LHCN-M2 (cell line): ENCODE measurements at regions not wholly inside any gene's neighbourhood (a gene's known extent, or its start where the extent isn't known, plus 50 kb on each side); places are given as distances from the start of the nearest gene placed in this dataset.
A peak's percentile ranks its signal among the peaks of the same experiment; 100 is the strongest.

Experiments
- DNase-seq: peaks from one replicate; pipeline ENCODE4 v3.0.0-alpha.2; 2012; ENCODE audit warnings: low read depth

- DNase-seq: no peak
Observed at GRCh38 chr7:34275624-34276023, 370.3 kb downstream of the BMPER start.

GRCh38 chr7:34277016-34277802, 371.9 kb downstream of the BMPER start:
- DNase-seq: peak; percentile 20

DNA sequence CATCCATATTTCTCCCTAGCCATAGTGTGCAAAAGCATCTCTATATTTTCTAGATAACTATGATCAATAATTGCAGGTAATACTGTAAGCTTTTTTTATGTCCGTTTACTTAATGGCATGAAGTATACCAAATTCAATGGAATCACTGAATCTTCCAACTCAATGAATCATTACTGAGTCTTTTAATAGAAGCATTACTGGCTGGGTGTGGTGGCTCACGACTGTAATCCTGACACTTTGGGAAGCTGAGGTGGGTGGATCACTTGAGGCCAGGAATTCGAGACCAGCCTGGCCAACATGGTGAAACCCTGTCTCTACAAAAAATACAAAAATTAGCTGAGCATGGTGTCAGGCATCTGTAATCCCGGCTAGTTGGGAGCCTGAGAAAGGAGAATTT, 372.5 kb downstream of the BMPER start:
- no peak for DNase-seq

- no peak for DNase-seq
Observed at GRCh38 chr7:34281260-34281659, 375.9 kb downstream of the BMPER start.

DNA sequence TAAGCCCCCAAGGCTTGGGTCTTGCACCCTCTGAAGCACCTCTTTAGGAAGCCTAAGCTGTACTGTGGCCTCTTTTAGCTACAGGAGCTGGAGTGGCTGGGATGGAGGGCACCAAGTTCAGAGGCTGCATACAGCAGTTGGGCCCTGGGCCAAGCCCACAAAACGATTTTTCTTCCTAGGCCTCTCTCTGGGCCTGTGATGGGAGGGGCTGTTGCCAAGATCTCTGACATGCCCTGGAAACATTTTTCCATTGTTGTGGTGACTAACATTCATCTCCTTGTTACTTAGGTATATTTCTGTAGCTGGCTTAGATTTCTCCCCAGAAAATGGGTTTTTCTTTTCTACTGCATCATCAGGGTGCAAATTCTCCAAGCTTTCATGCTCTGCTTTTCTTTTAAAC, 375.7 kb upstream of the NPSR1 start:
- no peak for DNase-seq

GRCh38 chr7:34296663-34297062, 361.4 kb upstream of the NPSR1 start:
- DNase-seq: peak; percentile 5

DNA sequence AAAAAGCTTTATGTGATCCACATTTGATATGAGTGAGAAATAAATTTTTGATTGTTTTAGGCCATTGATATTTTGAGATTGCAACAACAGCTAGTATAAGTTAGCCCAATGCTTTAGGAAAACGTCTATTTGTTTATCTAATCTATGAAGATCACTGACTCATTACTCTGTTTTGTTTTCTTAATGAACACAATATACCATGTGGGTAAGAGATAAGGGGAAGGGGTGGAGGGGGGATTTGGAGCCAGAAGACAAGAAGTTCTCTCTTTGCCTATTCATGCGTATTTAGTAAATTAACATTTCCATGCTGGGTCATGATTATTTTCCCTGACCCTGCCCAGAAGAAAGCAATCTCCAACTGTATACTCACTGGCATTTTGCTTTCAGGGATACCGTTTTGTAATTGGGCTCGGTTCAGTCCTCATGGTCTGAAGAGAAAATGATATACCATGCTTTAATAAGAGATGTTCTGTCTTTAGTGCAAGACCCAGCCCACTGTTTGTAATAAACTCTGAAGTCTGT, 359.5 kb upstream of the NPSR1 start:
- DNase-seq: no peak

- no peak for DNase-seq
Observed at GRCh38 chr7:34299066-34299465, 359.0 kb upstream of the NPSR1 start.

- DNase-seq: no peak
Observed at GRCh38 chr7:34307540-34307939, 350.5 kb upstream of the NPSR1 start.

DNA sequence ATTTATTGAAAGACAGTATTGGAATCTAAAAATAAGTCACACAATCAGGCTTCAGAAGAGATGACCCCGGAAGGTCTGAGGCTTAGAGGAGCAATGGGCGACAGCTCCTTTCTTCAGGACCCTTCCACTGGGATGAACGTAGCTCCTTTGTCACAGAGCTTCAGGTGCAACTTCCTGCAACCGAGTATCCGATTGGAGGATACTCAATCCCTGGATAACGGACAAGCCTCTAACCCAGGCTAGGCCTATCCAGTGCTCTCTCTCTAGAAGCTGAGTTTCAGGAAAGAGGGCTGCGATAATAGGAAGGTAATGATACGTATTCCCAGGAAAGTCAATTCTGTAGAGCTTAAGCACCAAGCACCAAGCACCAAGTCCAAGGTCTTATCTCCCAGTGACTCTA, 349.4 kb upstream of the NPSR1 start:
- no peak for DNase-seq

DNA sequence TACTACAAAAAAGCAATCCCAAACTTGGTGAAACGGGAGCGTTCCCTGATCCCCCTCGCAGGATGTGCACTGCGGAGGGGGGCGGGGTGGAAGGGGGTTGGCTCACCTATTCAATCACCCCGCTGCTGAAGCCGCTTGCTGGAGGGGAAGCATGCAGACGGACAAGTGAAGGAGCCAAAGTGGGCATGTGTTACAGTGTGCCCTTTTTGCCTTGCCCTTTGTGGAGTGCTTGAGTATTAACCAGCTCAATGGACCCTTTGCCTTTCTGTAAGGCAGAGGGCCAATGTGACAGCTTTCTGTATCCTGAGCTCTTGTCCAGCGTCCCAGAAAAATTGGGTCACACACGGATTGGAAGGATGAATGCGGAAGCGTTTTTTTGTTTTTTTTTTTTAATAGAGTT, 348.9 kb upstream of the NPSR1 start:
- DNase-seq: no peak

GRCh38 chr7:34309584-34309983, 348.4 kb upstream of the NPSR1 start:
- no peak for DNase-seq

- no peak for DNase-seq
Observed at GRCh38 chr7:34311591-34311990, 346.4 kb upstream of the NPSR1 start.

DNA sequence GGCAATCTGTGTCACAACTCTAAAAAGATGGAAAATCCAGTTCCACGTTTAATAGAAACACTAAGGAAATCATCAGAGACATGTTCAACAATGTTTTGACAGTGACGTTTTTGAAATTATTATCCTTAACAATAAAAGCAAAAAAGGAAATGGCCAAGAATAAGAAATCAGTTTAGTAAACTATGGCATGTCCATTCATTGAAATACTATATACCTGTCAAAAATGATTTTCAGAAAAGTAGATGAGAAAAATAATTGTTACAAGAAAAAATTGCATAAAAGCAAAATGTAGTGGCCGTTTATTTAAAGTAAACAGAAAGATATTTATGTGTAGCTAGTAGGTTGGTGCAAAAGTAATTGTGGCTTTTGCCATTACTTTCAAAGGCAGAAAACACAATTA, 345.4 kb upstream of the NPSR1 start:
- no peak for DNase-seq

- DNase-seq: no peak
Observed at GRCh38 chr7:34313289-34313688, 344.7 kb upstream of the NPSR1 start.

- DNase-seq: peak; percentile 17
Observed at GRCh38 chr7:34315032-34315431, 343.0 kb upstream of the NPSR1 start.

DNA sequence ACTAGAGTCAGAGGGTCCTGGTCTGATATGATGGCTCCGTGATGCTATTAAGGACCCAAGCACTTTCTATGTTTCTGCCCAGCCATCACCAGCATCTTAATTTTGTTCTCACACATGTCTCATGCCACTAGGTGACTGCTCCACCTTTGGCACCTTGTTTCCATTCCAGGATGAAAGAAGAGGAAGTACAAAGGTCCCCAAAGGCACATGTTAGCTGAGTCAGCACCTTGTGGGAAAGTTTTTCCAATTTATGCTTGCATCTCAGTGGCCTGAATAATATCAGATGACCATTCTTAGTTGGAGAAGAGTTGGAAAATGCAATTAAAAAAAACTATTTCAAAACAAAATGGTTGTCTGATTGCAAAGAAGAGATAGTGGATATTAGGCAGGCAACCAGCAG, 341.0 kb upstream of the NPSR1 start:
- no peak for DNase-seq

GRCh38 chr7:34320412-34320811, 337.6 kb upstream of the NPSR1 start:
- no peak for DNase-seq

DNA sequence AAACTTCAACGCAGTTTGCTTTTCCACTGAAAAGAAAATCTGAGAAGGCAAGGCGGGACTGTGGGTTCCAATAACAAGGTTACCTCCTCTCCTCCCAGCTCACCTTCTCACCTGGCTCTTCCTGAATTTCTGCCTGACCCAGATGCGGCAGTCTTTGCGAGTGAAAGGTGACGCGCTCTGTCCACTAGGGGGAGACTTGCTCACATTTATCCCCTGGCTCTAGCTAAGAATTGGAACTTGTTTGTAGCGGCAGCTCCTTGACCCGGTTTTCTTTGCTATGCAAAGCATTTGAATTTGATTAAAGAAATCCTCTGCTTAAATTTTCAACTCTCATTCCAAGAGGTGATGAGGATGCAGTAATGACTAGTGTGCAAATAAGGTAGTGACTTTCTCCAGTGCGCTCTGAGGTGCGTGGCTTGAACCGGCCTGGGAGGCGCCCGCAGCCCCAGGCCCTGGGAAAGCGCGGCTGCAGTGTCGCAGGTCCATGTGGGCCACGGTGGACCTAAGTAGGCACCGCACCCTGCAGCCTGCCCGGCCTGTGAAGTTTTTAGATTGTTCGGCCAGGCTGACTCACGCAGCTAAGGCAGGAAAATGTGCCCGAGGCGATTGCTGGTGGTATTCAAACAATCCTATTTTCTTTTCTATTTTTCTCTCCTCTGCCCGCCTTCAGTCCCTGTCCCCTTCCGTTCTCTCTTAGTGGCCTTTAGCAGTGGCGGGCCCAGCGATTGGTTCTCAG, 336.9 kb upstream of the NPSR1 start:
- peak; percentile 52 for DNase-seq

DNA sequence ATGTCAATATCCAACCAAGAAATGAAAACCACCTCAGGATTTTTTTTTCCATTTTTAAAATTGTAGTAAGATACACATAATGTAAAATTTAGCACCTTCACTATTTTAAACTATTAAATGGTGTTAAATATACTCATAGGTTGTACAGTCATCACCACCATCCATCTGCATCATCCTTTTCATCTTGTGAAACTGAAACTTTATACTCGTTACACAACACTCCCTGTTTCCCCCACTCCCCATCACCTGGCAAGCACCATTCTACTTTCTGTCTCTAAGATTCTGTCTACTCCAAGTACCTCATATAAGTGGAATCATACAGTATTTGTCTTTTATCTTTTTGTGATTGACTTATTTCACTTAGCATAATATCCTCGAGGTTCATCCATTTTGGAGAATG, 335.2 kb upstream of the NPSR1 start:
- no peak for DNase-seq

DNA sequence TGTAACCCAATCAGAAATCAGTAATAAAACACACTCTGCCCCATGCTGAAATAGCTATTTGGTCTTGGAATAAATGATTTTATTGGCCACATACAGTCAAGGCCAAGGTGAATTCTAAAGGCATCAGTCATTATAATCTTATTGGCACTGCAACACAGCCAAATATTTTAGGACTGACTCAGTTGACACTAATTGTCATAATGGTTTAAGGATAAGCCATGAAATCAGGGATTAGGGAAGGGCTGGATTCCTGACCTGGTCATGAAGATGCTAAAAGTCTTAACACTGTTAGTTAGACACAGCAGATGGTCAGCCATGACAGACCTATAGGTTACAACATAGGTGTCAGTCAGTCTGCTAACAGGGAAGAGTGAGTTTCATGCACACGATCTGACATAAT, 330.3 kb upstream of the NPSR1 start:
- no peak for DNase-seq

DNA sequence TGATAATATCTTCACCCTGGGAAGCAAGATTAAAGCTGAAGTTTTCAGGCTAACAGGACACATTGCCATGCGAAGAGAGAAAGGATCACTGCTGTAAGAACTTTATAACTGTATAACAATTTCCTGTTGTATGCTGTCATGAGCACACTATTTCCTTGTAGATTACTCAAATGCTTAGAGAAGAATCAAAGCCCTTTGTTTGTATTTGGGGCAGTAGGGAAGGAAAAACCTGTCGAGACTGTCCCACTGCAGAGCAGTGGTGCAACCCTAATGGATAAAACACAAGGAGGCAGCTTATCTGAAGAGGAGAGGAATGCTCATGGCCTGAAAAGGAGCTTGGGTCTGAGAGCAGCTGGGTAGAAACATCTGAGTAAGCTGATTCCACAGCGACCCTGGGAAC, 327.7 kb upstream of the NPSR1 start:
- DNase-seq: no peak

GRCh38 chr7:34331102-34331501, 326.9 kb upstream of the NPSR1 start:
- DNase-seq: no peak
